ENCODE measurements at regions not wholly inside any gene's neighbourhood (a gene's known extent, or its start where the extent isn't known, plus 50 kb on each side); places are given as distances from the start of the nearest gene placed in this dataset.

GRCh38 chr6:109304284-109305015 is 77.8 kb downstream of the CD164 start:
- TF ChIP-seq, protein P1, sequence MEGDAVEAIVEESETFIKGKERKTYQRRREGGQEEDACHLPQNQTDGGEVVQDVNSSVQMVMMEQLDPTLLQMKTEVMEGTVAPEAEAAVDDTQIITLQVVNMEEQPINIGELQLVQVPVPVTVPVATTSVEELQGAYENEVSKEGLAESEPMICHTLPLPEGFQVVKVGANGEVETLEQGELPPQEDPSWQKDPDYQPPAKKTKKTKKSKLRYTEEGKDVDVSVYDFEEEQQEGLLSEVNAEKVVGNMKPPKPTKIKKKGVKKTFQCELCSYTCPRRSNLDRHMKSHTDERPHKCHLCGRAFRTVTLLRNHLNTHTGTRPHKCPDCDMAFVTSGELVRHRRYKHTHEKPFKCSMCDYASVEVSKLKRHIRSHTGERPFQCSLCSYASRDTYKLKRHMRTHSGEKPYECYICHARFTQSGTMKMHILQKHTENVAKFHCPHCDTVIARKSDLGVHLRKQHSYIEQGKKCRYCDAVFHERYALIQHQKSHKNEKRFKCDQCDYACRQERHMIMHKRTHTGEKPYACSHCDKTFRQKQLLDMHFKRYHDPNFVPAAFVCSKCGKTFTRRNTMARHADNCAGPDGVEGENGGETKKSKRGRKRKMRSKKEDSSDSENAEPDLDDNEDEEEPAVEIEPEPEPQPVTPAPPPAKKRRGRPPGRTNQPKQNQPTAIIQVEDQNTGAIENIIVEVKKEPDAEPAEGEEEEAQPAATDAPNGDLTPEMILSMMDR (IDR thresholded peaks at IDR 0.05; ENCODE audit: poor library complexity, severe bottlenecking), result no peak
- TF ChIP-seq RAD21 (conservative IDR thresholded peaks at IDR 0.05) (no peak), EP300 (conservative IDR thresholded peaks at IDR 0.05; ENCODE audit: poor library complexity, severe bottlenecking) (no peak), EZH2 (IDR thresholded peaks at IDR 0.05; ENCODE audit: borderline replicate concordance, insufficient read depth, low read length, poor library complexity, severe bottlenecking) (no peak), TAF1 (IDR thresholded peaks at IDR 0.05; ENCODE audit: low read depth) (no peak), POLR2AphosphoS5 (IDR thresholded peaks at IDR 0.05) (no peak)
- TF ChIP-seq, protein P2, sequence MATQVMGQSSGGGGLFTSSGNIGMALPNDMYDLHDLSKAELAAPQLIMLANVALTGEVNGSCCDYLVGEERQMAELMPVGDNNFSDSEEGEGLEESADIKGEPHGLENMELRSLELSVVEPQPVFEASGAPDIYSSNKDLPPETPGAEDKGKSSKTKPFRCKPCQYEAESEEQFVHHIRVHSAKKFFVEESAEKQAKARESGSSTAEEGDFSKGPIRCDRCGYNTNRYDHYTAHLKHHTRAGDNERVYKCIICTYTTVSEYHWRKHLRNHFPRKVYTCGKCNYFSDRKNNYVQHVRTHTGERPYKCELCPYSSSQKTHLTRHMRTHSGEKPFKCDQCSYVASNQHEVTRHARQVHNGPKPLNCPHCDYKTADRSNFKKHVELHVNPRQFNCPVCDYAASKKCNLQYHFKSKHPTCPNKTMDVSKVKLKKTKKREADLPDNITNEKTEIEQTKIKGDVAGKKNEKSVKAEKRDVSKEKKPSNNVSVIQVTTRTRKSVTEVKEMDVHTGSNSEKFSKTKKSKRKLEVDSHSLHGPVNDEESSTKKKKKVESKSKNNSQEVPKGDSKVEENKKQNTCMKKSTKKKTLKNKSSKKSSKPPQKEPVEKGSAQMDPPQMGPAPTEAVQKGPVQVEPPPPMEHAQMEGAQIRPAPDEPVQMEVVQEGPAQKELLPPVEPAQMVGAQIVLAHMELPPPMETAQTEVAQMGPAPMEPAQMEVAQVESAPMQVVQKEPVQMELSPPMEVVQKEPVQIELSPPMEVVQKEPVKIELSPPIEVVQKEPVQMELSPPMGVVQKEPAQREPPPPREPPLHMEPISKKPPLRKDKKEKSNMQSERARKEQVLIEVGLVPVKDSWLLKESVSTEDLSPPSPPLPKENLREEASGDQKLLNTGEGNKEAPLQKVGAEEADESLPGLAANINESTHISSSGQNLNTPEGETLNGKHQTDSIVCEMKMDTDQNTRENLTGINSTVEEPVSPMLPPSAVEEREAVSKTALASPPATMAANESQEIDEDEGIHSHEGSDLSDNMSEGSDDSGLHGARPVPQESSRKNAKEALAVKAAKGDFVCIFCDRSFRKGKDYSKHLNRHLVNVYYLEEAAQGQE (IDR thresholded peaks at IDR 0.05; ENCODE audit: borderline replicate concordance), result no peak

Measured in neural cell (in vitro differentiated cells).